ENCODE measurements at regions not wholly inside any gene's neighbourhood (a gene's known extent, or its start where the extent isn't known, plus 50 kb on each side); places are given as distances from the start of the nearest gene placed in this dataset.

- no peak for TF ChIP-seq POLR2A (IDR thresholded peaks at IDR 0.05; ENCODE audit: low read length)
- no peak for TF ChIP-seq GATA1 (IDR thresholded peaks at IDR 0.05; ENCODE audit: low read depth, low read length)
These were observed 79.9 kb upstream of the FSIP2 start for GRCh38 chr2:185658750-185659149.
